ENCODE measurements at regions not wholly inside any gene's neighbourhood (a gene's known extent, or its start where the extent isn't known, plus 50 kb on each side); places are given as distances from the start of the nearest gene placed in this dataset.
"Not testable (repeated sequence)": the region's sequence is repeated elsewhere in the genome, so short reads cannot be mapped to it uniquely, and the experiment has no call there.

- TF ChIP-seq CTCF (IDR thresholded peaks at IDR 0.05; ENCODE audit: borderline replicate concordance, extremely low read depth, low read length, poor library complexity, severe bottlenecking); EZH2 (IDR thresholded peaks at IDR 0.05; ENCODE audit: borderline replicate concordance, low read depth, low read length, severe bottlenecking): not testable (repeated sequence)
Measured at GRCh38 chr10:11684341-11684716, 57.9 kb upstream of the ECHDC3 start.

Data from DND-41 (cell line).